ENCODE measurements at regions not wholly inside any gene's neighbourhood (a gene's known extent, or its start where the extent isn't known, plus 50 kb on each side); places are given as distances from the start of the nearest gene placed in this dataset.

GRCh38 chr3:184461219-184461618 is 81.4 kb downstream of the CHRD start:
- DNase-seq (no peak), ATAC-seq (replicated peaks) (no peak)
- H3K9me3 Mint-ChIP-seq: peaks cover 5 to 11% of the 10 kb centered on the region in 2 donors
- no peak overlapping the region for H3K27ac Mint-ChIP-seq
- no peak overlapping the region for H3K4me3 Mint-ChIP-seq
- H3K4me1 Mint-ChIP-seq: peaks cover 6 to 9% of the 10 kb centered on the region in 2 donors
- peaks cover 5 to 24% of the 10 kb centered on the region in 2 donors for H3K27me3 Mint-ChIP-seq
- H3K36me3 Mint-ChIP-seq: peaks cover 2 to 4% of the 10 kb centered on the region in 2 donors

- peaks cover 5 to 11% of the 10 kb centered on the region in 2 donors for H3K27me3 Mint-ChIP-seq
- peak overlapping the region; percentile 47 for H3K27ac Mint-ChIP-seq
- H3K36me3 Mint-ChIP-seq: peaks cover 0 to 3% of the 10 kb centered on the region in 2 donors
- H3K4me3 Mint-ChIP-seq: no peak overlapping the region
- peaks cover 14 to 30% of the 10 kb centered on the region in 2 donors for H3K4me1 Mint-ChIP-seq
- DNase-seq: no peak
- no peak for ATAC-seq (replicated peaks)
- peaks cover 0 to 4% of the 10 kb centered on the region in 2 donors for H3K9me3 Mint-ChIP-seq
Measured at GRCh38 chr3:184465883-184466412, 86.1 kb downstream of the CHRD start.

DNA sequence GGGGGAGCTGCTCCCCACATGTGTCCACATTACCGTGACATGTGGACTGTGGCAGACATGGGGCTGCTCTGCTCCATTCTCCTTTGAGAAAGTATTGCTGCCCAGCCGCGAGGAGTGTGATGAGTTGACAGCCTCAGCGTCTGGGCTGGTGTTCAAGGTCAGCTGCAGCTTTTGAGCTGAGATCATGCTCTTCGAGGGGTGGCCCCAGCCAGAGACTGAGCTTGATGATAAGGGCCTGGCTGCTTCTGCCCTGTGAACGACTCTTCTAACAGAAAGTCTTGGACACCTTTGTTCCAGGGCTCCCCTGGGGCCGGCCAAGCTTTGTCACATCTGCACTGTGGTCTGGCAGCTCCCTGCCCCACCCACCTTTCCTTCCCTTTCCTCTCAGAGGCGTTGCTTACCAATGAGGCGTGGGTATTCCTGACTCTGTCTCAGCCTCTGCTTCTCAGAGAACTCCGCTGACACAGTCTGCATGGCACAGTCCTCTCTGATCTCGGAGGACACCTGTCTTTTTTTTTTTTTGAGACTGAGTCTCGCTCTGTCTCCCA is 86.6 kb downstream of the CHRD start:
- ATAC-seq (replicated peaks): peak; percentile 75 to 79
- Mint-ChIP-seq H3K9me3 (peaks cover 0 to 4% of the 10 kb centered on the region in 2 donors), H3K27ac (no peak overlapping the region), H3K36me3 (peaks cover 0 to 3% of the 10 kb centered on the region in 2 donors), H3K4me1 (peaks cover 14 to 35% of the 10 kb centered on the region in 2 donors), H3K27me3 (peaks cover 5 to 11% of the 10 kb centered on the region in 2 donors), H3K4me3 (peak overlapping the region in 1 of 2 donors; percentile 60)
- DNase-seq: no peak

DNA sequence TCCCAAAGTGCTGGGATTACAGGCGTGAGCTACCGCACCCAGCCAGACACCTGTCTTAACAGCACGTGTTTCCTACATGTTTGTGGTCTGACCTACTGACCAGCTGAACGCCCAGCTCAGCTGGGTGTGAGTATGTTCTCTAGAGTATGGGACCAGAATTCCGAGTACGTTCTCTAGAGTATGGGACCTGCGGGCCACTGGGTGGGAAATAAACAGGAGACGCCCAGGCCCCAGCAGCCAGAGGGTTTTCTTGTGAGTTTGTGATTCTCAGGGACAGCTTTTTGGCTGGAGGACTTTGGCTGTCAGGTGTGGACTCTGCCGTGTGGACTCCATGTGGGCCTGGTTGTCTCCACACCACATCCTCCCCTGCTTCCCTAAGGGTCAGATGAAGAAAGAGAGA is 87.3 kb downstream of the CHRD start:
- H3K27ac Mint-ChIP-seq: no peak overlapping the region
- peaks cover 14 to 41% of the 10 kb centered on the region in 2 donors for H3K4me1 Mint-ChIP-seq
- peaks cover 0 to 4% of the 10 kb centered on the region in 2 donors for H3K9me3 Mint-ChIP-seq
- no peak for DNase-seq
- H3K36me3 Mint-ChIP-seq: peaks cover 0 to 3% of the 10 kb centered on the region in 2 donors
- ATAC-seq (replicated peaks): no peak
- no peak overlapping the region for H3K4me3 Mint-ChIP-seq
- H3K27me3 Mint-ChIP-seq: peaks cover 5 to 11% of the 10 kb centered on the region in 2 donors

DNA sequence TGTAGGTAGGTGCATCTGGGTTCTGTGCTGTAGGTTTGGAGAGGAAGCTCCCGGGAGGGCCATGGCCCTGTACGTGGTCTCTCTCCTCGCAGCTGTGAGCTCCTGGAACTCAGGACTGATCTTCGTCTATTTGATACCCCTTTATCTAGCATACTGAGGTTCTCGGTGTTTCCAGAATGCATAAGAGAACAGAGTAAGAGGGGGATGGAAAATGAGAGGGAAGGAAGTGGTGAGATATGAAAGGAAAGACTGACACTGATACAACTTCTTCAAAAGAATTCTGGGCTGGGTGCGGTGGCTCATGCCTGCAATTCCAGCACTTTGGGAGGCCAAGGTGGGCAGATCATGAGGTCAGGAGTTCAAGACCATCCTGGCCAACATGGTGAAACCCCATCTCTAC is 90.7 kb downstream of the CHRD start:
- DNase-seq (no peak), ATAC-seq (replicated peaks) (no peak)
- Mint-ChIP-seq H3K4me1 (peaks cover 20 to 49% of the 10 kb centered on the region in 2 donors), H3K9me3 (peaks cover 1 to 4% of the 10 kb centered on the region in 2 donors), H3K27ac (peak overlapping the region; percentile 37), H3K36me3 (peaks cover 0 to 3% of the 10 kb centered on the region in 2 donors), H3K4me3 (no peak overlapping the region), H3K27me3 (peaks cover 3 to 5% of the 10 kb centered on the region in 2 donors)

GRCh38 chr3:184471439-184471838 is 90.1 kb upstream of the EPHB3 start:
- DNase-seq: no peak
- H3K27ac Mint-ChIP-seq: no peak overlapping the region
- H3K27me3 Mint-ChIP-seq: peaks cover 0 to 4% of the 10 kb centered on the region in 2 donors

DNA sequence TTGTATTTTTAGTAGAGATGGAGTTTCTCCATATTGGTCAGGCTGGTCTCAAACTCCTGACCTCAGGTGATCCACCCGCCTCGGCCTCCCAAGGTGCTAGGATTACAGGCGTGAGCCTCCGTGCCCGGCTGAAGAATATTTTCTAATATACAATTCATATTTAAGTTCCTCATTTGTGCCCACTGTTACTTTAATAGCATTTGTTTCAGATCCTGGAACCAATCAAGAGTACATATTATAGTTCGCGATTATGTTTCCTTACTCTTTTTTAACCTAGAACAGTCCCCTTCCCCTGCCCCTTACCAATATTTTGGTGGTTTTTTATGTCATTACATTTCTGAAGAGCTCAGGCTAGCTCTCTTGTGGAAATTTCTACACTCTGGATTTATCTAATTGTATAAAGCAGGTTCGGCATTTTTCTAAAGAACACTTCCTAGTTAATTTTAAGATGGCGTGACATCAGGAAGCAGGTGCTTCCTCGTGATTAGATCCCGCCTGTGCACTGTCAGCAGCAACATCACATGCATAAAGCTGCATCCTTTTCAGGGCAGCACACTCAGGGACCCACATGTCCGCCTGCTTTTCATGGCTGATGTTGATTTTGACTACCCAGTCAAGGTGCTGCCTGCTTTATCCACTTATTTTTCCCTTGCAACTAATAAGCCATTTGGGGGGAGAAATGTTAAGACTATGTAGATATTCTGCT is 88.7 kb upstream of the EPHB3 start:
- H3K4me3 Mint-ChIP-seq: peak overlapping the region; percentile 62 to 74
- peaks cover 3 to 8% of the 10 kb centered on the region in 2 donors for H3K9me3 Mint-ChIP-seq
- peaks cover 10 to 33% of the 10 kb centered on the region in 2 donors for H3K4me1 Mint-ChIP-seq
- no peaks in the 10 kb centered on the region for H3K27me3 Mint-ChIP-seq
- H3K36me3 Mint-ChIP-seq: peaks cover 0 to 3% of the 10 kb centered on the region in 2 donors
- DNase-seq (peak; percentile 23), ATAC-seq (replicated peaks) (peak; percentile 91)
- peak overlapping the region; percentile 72 for H3K27ac Mint-ChIP-seq

More at GRCh38 chr3:184471439-184471838, 90.1 kb upstream of the EPHB3 start:
- ATAC-seq (replicated peaks): no peak
- peaks cover 3 to 8% of the 10 kb centered on the region in 2 donors for H3K9me3 Mint-ChIP-seq
- no peak overlapping the region for H3K4me3 Mint-ChIP-seq
- H3K36me3 Mint-ChIP-seq: peaks cover 0 to 3% of the 10 kb centered on the region in 2 donors
- peaks cover 12 to 40% of the 10 kb centered on the region in 2 donors for H3K4me1 Mint-ChIP-seq

- DNase-seq (no peak), ATAC-seq (replicated peaks) (no peak)
- Mint-ChIP-seq H3K36me3 (peaks cover 0 to 3% of the 10 kb centered on the region in 2 donors), H3K4me1 (peaks cover 10 to 26% of the 10 kb centered on the region in 2 donors), H3K27ac (no peak overlapping the region), H3K4me3 (no peak overlapping the region), H3K27me3 (peaks cover 0 to 4% of the 10 kb centered on the region in 2 donors), H3K9me3 (peaks cover 3 to 8% of the 10 kb centered on the region in 2 donors)
Measured at GRCh38 chr3:184474897-184475296, 86.7 kb upstream of the EPHB3 start.

- Mint-ChIP-seq H3K27me3 (peaks cover 0 to 6% of the 10 kb centered on the region in 2 donors), H3K36me3 (no peaks in the 10 kb centered on the region)
- DNase-seq: no peak
Measured at GRCh38 chr3:184477940-184478339, 83.6 kb upstream of the EPHB3 start.

DNA sequence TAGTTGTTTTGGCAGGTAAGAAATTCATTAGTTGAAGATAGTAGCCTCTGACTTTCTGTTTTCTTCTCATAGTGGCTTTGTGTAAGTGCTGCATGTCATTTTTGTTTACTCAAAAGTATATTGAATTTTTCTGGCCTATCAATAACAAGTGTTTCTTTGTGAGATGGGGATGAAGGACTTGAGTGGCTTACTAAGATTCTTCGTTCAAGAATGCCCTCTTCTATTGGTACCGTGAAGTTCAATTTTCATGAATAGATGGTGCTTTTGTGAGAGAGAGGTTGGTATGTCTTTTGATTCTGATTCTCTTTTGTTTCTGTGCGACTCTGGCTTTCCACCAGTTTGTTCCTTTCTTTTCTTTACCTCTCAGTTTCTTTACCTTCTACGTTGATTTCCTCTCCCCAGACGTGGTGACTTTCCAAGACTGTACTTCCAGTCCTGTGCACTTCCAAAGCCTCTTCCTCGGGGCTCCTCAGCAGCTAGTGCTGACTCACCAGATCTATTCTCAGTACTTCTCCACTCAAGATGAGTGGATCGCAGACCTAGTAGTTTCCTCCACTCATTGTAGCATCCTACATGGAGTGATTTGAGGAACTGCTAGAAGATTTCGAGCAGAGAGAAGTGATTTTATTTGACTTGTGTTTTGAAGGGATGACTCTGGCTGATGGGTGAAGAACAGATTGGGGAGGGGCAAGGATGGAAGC is 82.0 kb upstream of the EPHB3 start:
- DNase-seq: no peak
- peaks cover 7 to 9% of the 10 kb centered on the region in 2 donors for H3K4me1 Mint-ChIP-seq
- no peak overlapping the region for H3K27ac Mint-ChIP-seq
- H3K4me3 Mint-ChIP-seq: no peak overlapping the region
- no peaks in the 10 kb centered on the region for H3K36me3 Mint-ChIP-seq
- peaks cover 0 to 6% of the 10 kb centered on the region in 2 donors for H3K27me3 Mint-ChIP-seq
- peaks cover 1 to 4% of the 10 kb centered on the region in 2 donors for H3K9me3 Mint-ChIP-seq
- no peak for ATAC-seq (replicated peaks)

More at GRCh38 chr3:184477940-184478339, 83.6 kb upstream of the EPHB3 start:
- H3K4me1 Mint-ChIP-seq: peaks cover 14% of the 10 kb centered on the region in 2 donors
- peaks cover 3 to 4% of the 10 kb centered on the region in 2 donors for H3K9me3 Mint-ChIP-seq
- no peak overlapping the region for H3K27ac Mint-ChIP-seq
- H3K4me3 Mint-ChIP-seq: no peak overlapping the region
- ATAC-seq (replicated peaks): no peak

GRCh38 chr3:184480831-184481230 is 80.8 kb upstream of the EPHB3 start:
- peaks cover 0 to 6% of the 10 kb centered on the region in 2 donors for H3K27me3 Mint-ChIP-seq
- H3K27ac Mint-ChIP-seq: no peak overlapping the region
- ATAC-seq (replicated peaks): no peak
- H3K9me3 Mint-ChIP-seq: peaks cover 0 to 1% of the 10 kb centered on the region in 2 donors
- H3K4me1 Mint-ChIP-seq: peaks cover 7 to 9% of the 10 kb centered on the region in 2 donors
- H3K36me3 Mint-ChIP-seq: no peaks in the 10 kb centered on the region
- DNase-seq: no peak
- H3K4me3 Mint-ChIP-seq: no peak overlapping the region

- peak; percentile 54 to 62 for ATAC-seq (replicated peaks)
- no peaks in the 10 kb centered on the region for H3K36me3 Mint-ChIP-seq
- DNase-seq: no peak
- H3K27me3 Mint-ChIP-seq: peaks cover 0 to 8% of the 10 kb centered on the region in 2 donors
- no peak overlapping the region for H3K4me3 Mint-ChIP-seq
- H3K27ac Mint-ChIP-seq: no peak overlapping the region
- peaks cover 7 to 9% of the 10 kb centered on the region in 2 donors for H3K4me1 Mint-ChIP-seq
- no peaks in the 10 kb centered on the region for H3K9me3 Mint-ChIP-seq
Measured at GRCh38 chr3:184481984-184482671, 79.5 kb upstream of the EPHB3 start.

DNA sequence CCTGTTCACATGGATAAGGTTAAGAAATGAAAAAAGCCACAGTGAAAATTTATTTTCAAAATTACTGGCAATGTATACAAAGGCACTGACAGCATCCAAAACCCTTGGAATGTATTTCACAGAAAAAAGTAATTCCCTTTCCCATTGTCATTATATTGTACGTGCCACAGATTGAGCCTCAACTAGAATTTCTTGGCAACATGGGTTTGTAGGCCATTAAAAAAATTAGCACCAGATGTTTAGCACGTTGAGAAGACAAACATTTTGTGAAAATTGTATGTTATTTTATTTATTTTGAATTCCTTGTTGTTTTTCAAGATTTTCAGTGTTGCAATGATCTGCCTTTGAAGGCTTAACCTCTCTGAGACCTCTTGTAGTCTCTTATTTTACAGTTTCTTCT is 76.3 kb upstream of the EPHB3 start:
- H3K27ac Mint-ChIP-seq: no peak overlapping the region
- no peaks in the 10 kb centered on the region for H3K36me3 Mint-ChIP-seq
- H3K4me3 Mint-ChIP-seq: no peak overlapping the region
- H3K9me3 Mint-ChIP-seq: no peaks in the 10 kb centered on the region
- DNase-seq: no peak
- no peak for ATAC-seq (replicated peaks)
- peaks cover 7 to 9% of the 10 kb centered on the region in 2 donors for H3K4me1 Mint-ChIP-seq
- peaks cover 4 to 17% of the 10 kb centered on the region in 2 donors for H3K27me3 Mint-ChIP-seq

DNA sequence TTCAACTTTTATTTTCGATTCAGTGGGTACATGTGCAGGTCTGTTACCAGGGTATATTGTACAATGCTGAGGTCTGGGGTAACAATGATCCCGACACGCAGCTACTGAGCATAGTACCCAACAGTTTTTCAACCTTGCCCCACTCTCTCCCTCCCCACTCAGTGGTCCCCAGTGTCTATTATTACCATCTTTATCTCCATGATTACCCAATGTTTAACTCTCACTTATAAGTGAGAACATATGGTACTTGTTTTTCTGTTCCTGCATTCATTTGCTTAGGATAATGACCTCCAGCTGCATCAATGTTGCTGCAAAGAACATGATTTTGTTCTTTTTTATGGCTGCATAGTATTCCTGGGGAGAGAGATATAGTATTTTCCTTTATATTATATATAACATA is 75.7 kb upstream of the EPHB3 start:
- no peaks in the 10 kb centered on the region for H3K9me3 Mint-ChIP-seq
- DNase-seq: no peak
- ATAC-seq (replicated peaks): no peak

More for the DNA sequence above, 75.7 kb upstream of the EPHB3 start:
- Mint-ChIP-seq H3K4me3 (no peak overlapping the region), H3K27me3 (peaks cover 4 to 17% of the 10 kb centered on the region in 2 donors), H3K4me1 (peaks cover 7 to 9% of the 10 kb centered on the region in 2 donors), H3K27ac (no peak overlapping the region), H3K36me3 (no peaks in the 10 kb centered on the region)

Measured in stimulated activated naive B cell treated with anti-CD40 and anti-IgM and Interleukin-4, amounts not matched to agents 10 μg/mL and 1 μg/mL and 100 μg/mL, for 72 hours (primary cell).